ENCODE measurements at regions not wholly inside any gene's neighbourhood (a gene's known extent, or its start where the extent isn't known, plus 50 kb on each side); places are given as distances from the start of the nearest gene placed in this dataset.

- Mint-ChIP-seq H3K4me1 (ENCODE audit: low read depth) (peaks cover 12% of the 10 kb centered on the region), H3K4me3 (ENCODE audit: low read depth) (no peak overlapping the region), H3K27me3 (peaks cover 4% of the 10 kb centered on the region), H3K36me3 (ENCODE audit: insufficient read depth) (peaks cover 1% of the 10 kb centered on the region), H3K9me3 (ENCODE audit: low read depth) (peaks cover 3% of the 10 kb centered on the region), H3K27ac (peak overlapping the region; percentile 89)
- DNase-seq (ENCODE audit: low spot score, unreplicated experiment) = no peak
- no peak for TF ChIP-seq CTCF (IDR thresholded peaks at IDR 0.05; ENCODE audit: unreplicated experiment)
Measured at GRCh38 chr11:86740628-86741483, 59.5 kb upstream of the PRSS23 start.

- Mint-ChIP-seq H3K4me3 (ENCODE audit: low read depth) (no peak overlapping the region), H3K36me3 (ENCODE audit: insufficient read depth) (peaks cover 1% of the 10 kb centered on the region), H3K27me3 (peaks cover 4% of the 10 kb centered on the region), H3K4me1 (ENCODE audit: low read depth) (peaks cover 10% of the 10 kb centered on the region), H3K27ac (peak overlapping the region; percentile 47), H3K9me3 (ENCODE audit: low read depth) (peaks cover 4% of the 10 kb centered on the region)
- TF ChIP-seq CTCF (IDR thresholded peaks at IDR 0.05; ENCODE audit: unreplicated experiment) = no peak
- DNase-seq (ENCODE audit: low spot score, unreplicated experiment) = no peak
Measured at GRCh38 chr11:86738568-86738967, 61.8 kb upstream of the PRSS23 start.

GRCh38 chr11:86737737-86738136 lies 62.6 kb upstream of the PRSS23 start:
- Mint-ChIP-seq H3K4me1 (ENCODE audit: low read depth) (peaks cover 10% of the 10 kb centered on the region), H3K27ac (no peak overlapping the region), H3K27me3 (peaks cover 4% of the 10 kb centered on the region), H3K4me3 (ENCODE audit: low read depth) (no peak overlapping the region), H3K36me3 (ENCODE audit: insufficient read depth) (peaks cover 1% of the 10 kb centered on the region), H3K9me3 (ENCODE audit: low read depth) (peaks cover 6% of the 10 kb centered on the region)
- DNase-seq (ENCODE audit: low spot score, unreplicated experiment) = no peak
- no peak for TF ChIP-seq CTCF (IDR thresholded peaks at IDR 0.05; ENCODE audit: unreplicated experiment)

- TF ChIP-seq CTCF (IDR thresholded peaks at IDR 0.05; ENCODE audit: unreplicated experiment) = no peak
- H3K4me3 Mint-ChIP-seq (ENCODE audit: low read depth) = no peak overlapping the region
- H3K27ac Mint-ChIP-seq = no peak overlapping the region
- peaks cover 10% of the 10 kb centered on the region for H3K4me1 Mint-ChIP-seq (ENCODE audit: low read depth)
- H3K27me3 Mint-ChIP-seq = no peaks in the 10 kb centered on the region
- peaks cover 6% of the 10 kb centered on the region for H3K9me3 Mint-ChIP-seq (ENCODE audit: low read depth)
- DNase-seq (ENCODE audit: low spot score, unreplicated experiment) = no peak
- H3K36me3 Mint-ChIP-seq (ENCODE audit: insufficient read depth) = peaks cover 1% of the 10 kb centered on the region
Measured at GRCh38 chr11:86737230-86737629, 63.1 kb upstream of the PRSS23 start.

GRCh38 chr11:86736291-86737143 lies 63.8 kb upstream of the PRSS23 start:
- H3K27me3 Mint-ChIP-seq = no peaks in the 10 kb centered on the region
- H3K4me3 Mint-ChIP-seq (ENCODE audit: low read depth) = no peak overlapping the region
- no peak overlapping the region for H3K27ac Mint-ChIP-seq
- peaks cover 1% of the 10 kb centered on the region for H3K36me3 Mint-ChIP-seq (ENCODE audit: insufficient read depth)
- H3K4me1 Mint-ChIP-seq (ENCODE audit: low read depth) = peaks cover 10% of the 10 kb centered on the region
- peaks cover 6% of the 10 kb centered on the region for H3K9me3 Mint-ChIP-seq (ENCODE audit: low read depth)
- no peak for DNase-seq (ENCODE audit: low spot score, unreplicated experiment)
- no peak for TF ChIP-seq CTCF (IDR thresholded peaks at IDR 0.05; ENCODE audit: unreplicated experiment)
